HCT116 (cell line): ENCODE measurements at regions not wholly inside any gene's neighbourhood (a gene's known extent, or its start where the extent isn't known, plus 50 kb on each side); places are given as distances from the start of the nearest gene placed in this dataset.

Experiments used
- CTCF ChIP-seq, 3 experiments: fragments of 200-600 bp in 1 of 3; sonication (generic) in 1 of 3; IDR thresholded peaks in 2 of 3; conservative IDR thresholded peaks in 1 of 3; 2 replicates each; pipeline ENCODE4 v1.5.1; 2012 to 2017; ENCODE audit warnings: low read depth in 2 of 3, low read length in 2 of 3, antibody characterized with exemption in 1 of 3, borderline replicate concordance in 1 of 3, control low read depth in 1 of 3, mild to moderate bottlenecking in 1 of 3, mixed read lengths in 1 of 3, mixed run types in 1 of 3, moderate library complexity in 1 of 3; ENCODE audit not compliant: insufficient read depth in 1 of 3
- EGR1 ChIP-seq: IDR thresholded peaks from 2 replicates; pipeline ENCODE4 v1.6.1; 2012; ENCODE audit warnings: low read depth
- EZH2 ChIP-seq: fragments of 200-600 bp; sonication (generic); IDR thresholded peaks from 2 replicates; pipeline ENCODE4 v1.6.1; 2017; ENCODE audit warnings: antibody characterized with exemption, mixed run types
- EZH2phosphoT487 ChIP-seq: fragments of 200-600 bp; IDR thresholded peaks from 2 replicates; pipeline ENCODE4 v1.6.1; 2018; ENCODE audit warnings: antibody characterized with exemption, borderline replicate concordance
- MAX ChIP-seq: IDR thresholded peaks from 2 replicates; pipeline ENCODE4 v1.6.1; 2012
- POLR2A ChIP-seq: IDR thresholded peaks from 2 replicates; pipeline ENCODE4 v1.7.0; 2011; ENCODE audit warnings: borderline replicate concordance; ENCODE audit not compliant: insufficient read depth, insufficient read length; ENCODE audit errors: extremely low read depth
- POLR2AphosphoS5 ChIP-seq: IDR thresholded peaks from 2 replicates; pipeline ENCODE4 v1.6.1; 2011; ENCODE audit warnings: mild to moderate bottlenecking, low read depth, low read length, moderate library complexity
- SIN3A ChIP-seq: IDR thresholded peaks from 2 replicates; pipeline ENCODE4 v1.6.1; 2012; ENCODE audit warnings: low read depth
- TCF7L2 ChIP-seq: IDR thresholded peaks from 2 replicates; pipeline ENCODE4 v1.7.0; 2011; ENCODE audit warnings: borderline replicate concordance, inconsistent platforms; ENCODE audit not compliant: insufficient read depth, insufficient read length; ENCODE audit errors: extremely low read depth
- YY1 ChIP-seq: IDR thresholded peaks from 2 replicates; pipeline ENCODE4 v1.6.1; 2011; ENCODE audit warnings: low read length, low read depth, moderate library complexity, mild to moderate bottlenecking; ENCODE audit not compliant: insufficient replicate concordance; ENCODE audit errors: extremely low read depth

- no peak for TF ChIP-seq TCF7L2
- no peak for TF ChIP-seq CTCF (IDR thresholded peaks at IDR 0.05 in 2 of 3, conservative IDR thresholded peaks at IDR 0.05 in 1 of 3; ENCODE audit: borderline replicate concordance in 1 of 3, insufficient read depth in 1 of 3, low read depth in 2 of 3, low read length in 2 of 3)
- no peak for TF ChIP-seq POLR2AphosphoS5
- no peak for TF ChIP-seq EZH2
- TF ChIP-seq SIN3A: no peak
- no peak for TF ChIP-seq MAX
- no peak for TF ChIP-seq EZH2phosphoT487
- TF ChIP-seq POLR2A: no peak
- TF ChIP-seq YY1: no peak
- TF ChIP-seq EGR1: no peak
These were observed 168.4 kb upstream of the ARRDC4 start for GRCh38 chr15:97791824-97792792.
